OCI-LY3 (cell line): ENCODE measurements at regions not wholly inside any gene's neighbourhood (a gene's known extent, or its start where the extent isn't known, plus 50 kb on each side); places are given as distances from the start of the nearest gene placed in this dataset.
"Not testable (repeated sequence)": the region's sequence is repeated elsewhere in the genome, so short reads cannot be mapped to it uniquely, and the experiment has no call there.

ENCODE experiments used
- CTCF ChIP-seq: fragments of 200-600, 300-600 bp; sonication (generic); IDR thresholded peaks from 2 replicates; pipeline ENCODE4 v1.5.1; 2014; ENCODE audit warnings: antibody characterized with exemption, low read length, low read depth
- EZH2phosphoT487 ChIP-seq: fragments of 200-600 bp; shearing (Covaris generic); IDR thresholded peaks from 2 replicates; pipeline ENCODE4 v1.6.1; 2018; ENCODE audit warnings: antibody characterized with exemption, mixed run types, low read depth

- TF ChIP-seq CTCF, EZH2phosphoT487: not testable (repeated sequence)
Observed at GRCh38 chr6:85750146-85750545, 107.5 kb upstream of the SYNCRIP start.
